ENCODE measurements at regions not wholly inside any gene's neighbourhood (a gene's known extent, or its start where the extent isn't known, plus 50 kb on each side); places are given as distances from the start of the nearest gene placed in this dataset.

DNA sequence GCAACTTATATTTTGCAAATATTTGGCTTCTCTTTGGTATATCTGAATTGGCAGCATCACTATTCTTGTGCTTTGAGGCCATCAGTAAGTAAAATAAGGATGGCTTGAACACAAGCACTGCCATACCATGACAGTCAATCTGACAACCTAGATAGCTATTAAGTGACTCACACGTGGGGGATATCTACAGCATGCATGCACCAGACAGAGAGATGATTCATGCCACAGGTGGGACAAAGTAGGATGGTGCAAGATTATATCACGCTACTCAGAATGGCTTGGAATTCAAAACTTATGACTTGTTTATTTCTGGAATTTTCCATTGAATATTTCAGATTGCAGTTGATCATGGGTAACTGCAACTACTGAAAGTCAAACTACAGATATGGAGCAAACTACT, 675.6 kb upstream of the MDGA2 start (continued):
- TF ChIP-seq, protein P1, sequence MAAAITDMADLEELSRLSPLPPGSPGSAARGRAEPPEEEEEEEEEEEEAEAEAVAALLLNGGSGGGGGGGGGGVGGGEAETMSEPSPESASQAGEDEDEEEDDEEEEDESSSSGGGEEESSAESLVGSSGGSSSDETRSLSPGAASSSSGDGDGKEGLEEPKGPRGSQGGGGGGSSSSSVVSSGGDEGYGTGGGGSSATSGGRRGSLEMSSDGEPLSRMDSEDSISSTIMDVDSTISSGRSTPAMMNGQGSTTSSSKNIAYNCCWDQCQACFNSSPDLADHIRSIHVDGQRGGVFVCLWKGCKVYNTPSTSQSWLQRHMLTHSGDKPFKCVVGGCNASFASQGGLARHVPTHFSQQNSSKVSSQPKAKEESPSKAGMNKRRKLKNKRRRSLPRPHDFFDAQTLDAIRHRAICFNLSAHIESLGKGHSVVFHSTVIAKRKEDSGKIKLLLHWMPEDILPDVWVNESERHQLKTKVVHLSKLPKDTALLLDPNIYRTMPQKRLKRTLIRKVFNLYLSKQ (tag by site-specific recombination; IDR thresholded peaks at IDR 0.05; ENCODE audit: borderline replicate concordance), result no peak
- TF ChIP-seq, protein P2, sequence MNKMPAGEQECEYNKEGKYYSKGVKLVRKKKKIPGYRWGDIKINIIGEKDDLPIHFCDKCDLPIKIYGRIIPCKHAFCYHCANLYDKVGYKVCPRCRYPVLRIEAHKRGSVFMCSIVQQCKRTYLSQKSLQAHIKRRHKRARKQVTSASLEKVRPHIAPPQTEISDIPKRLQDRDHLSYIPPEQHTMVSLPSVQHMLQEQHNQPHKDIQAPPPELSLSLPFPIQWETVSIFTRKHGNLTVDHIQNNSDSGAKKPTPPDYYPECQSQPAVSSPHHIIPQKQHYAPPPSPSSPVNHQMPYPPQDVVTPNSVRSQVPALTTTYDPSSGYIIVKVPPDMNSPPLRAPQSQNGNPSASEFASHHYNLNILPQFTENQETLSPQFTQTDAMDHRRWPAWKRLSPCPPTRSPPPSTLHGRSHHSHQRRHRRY (tag by site-specific recombination; IDR thresholded peaks at IDR 0.05), result no peak
- no peak for TF ChIP-seq ZSCAN4 (tag by site-specific recombination; IDR thresholded peaks at IDR 0.05)
- TF ChIP-seq CTCF (tag by site-specific recombination; IDR thresholded peaks at IDR 0.05), result no peak

- CTCF ChIA-PET, result interaction anchor here (0.5 kb wide), 1 partner anchor 10 kb away, joined by 3 read pairs; no protein-coding TSS in a partner anchor
- TF ChIP-seq FEZF1 (tag by site-specific recombination; IDR thresholded peaks at IDR 0.05), result no peak
- TF ChIP-seq, protein P3, sequence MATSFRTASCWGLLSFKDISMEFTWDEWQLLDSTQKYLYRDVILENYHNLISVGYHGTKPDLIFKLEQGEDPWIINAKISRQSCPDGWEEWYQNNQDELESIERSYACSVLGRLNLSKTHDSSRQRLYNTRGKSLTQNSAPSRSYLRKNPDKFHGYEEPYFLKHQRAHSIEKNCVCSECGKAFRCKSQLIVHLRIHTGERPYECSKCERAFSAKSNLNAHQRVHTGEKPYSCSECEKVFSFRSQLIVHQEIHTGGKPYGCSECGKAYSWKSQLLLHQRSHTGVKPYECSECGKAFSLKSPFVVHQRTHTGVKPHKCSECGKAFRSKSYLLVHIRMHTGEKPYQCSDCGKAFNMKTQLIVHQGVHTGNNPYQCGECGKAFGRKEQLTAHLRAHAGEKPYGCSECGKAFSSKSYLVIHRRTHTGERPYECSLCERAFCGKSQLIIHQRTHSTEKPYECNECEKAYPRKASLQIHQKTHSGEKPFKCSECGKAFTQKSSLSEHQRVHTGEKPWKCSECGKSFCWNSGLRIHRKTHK (tag by site-specific recombination; IDR thresholded peaks at IDR 0.05), result no peak
- no peak for TF ChIP-seq ZNF518A (tag by site-specific recombination; conservative IDR thresholded peaks at IDR 0.05; ENCODE audit: low read depth)
- TF ChIP-seq ZNF214 (tag by site-specific recombination; IDR thresholded peaks at IDR 0.05; ENCODE audit: borderline replicate concordance), result no peak
- TF ChIP-seq ZNF677 (tag by site-specific recombination; IDR thresholded peaks at IDR 0.05), result no peak
- TF ChIP-seq ZNF211 (tag by site-specific recombination; IDR thresholded peaks at IDR 0.05; ENCODE audit: low read depth), result no peak
- TF ChIP-seq ZNF157 (tag by site-specific recombination; IDR thresholded peaks at IDR 0.05), result no peak
- TF ChIP-seq, protein P4, sequence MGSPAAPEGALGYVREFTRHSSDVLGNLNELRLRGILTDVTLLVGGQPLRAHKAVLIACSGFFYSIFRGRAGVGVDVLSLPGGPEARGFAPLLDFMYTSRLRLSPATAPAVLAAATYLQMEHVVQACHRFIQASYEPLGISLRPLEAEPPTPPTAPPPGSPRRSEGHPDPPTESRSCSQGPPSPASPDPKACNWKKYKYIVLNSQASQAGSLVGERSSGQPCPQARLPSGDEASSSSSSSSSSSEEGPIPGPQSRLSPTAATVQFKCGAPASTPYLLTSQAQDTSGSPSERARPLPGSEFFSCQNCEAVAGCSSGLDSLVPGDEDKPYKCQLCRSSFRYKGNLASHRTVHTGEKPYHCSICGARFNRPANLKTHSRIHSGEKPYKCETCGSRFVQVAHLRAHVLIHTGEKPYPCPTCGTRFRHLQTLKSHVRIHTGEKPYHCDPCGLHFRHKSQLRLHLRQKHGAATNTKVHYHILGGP (tag by site-specific recombination; IDR thresholded peaks at IDR 0.05), result no peak
- TF ChIP-seq YY2 (tag by site-specific recombination; IDR thresholded peaks at IDR 0.05), result no peak
- no peaks in the 10 kb centered on the region for H3K4me1 ChIP-seq (ENCODE audit: control insufficient read depth, insufficient read depth, low read length)
- POLR2A ChIA-PET, result no interaction called here
- no peak overlapping the region for H3K4me3 ChIP-seq (ENCODE audit: low read depth, low read length)
- no peaks in the 10 kb centered on the region for H3K36me3 ChIP-seq (ENCODE audit: control insufficient read depth in 2 of 2, insufficient read depth in 1 of 2, low read length in 2 of 2)
- H3K27ac ChIP-seq (ENCODE audit: extremely low read depth, low read depth, low read length), result no peak overlapping the region
- H3K9me3 ChIP-seq (ENCODE audit: control insufficient read depth, insufficient read depth, low read depth, low read length), result no peaks in the 10 kb centered on the region
Observed at GRCh38 chr14:48349689-48350088, 674.3 kb upstream of the MDGA2 start.
